Esophagus muscularis mucosa (tissue), 2 donors: ENCODE measurements at regions not wholly inside any gene's neighbourhood (a gene's known extent, or its start where the extent isn't known, plus 50 kb on each side); places are given as distances from the start of the nearest gene placed in this dataset.

ENCODE experiments used
- EP300 ChIP-seq: sonication (generic); formaldehyde crosslinking; IDR thresholded peaks from one replicate; pipeline ENCODE4 v1.6.1; 2017; ENCODE audit warnings: antibody characterized with exemption
- POLR2A ChIP-seq: fragments of 450-650 bp; IDR thresholded peaks from one replicate; pipeline ENCODE4 v1.6.1; 2017; ENCODE audit warnings: antibody characterized with exemption, moderate library complexity, mild to moderate bottlenecking, low read depth

- TF ChIP-seq POLR2A: no peak
- no peak for TF ChIP-seq EP300
Observed at GRCh38 chr10:3361640-3362039, 189.1 kb upstream of the PITRM1 start.
